ENCODE measurements at regions not wholly inside any gene's neighbourhood (a gene's known extent, or its start where the extent isn't known, plus 50 kb on each side); places are given as distances from the start of the nearest gene placed in this dataset.

GRCh38 chr7:81135324-81135723, 216.5 kb upstream of the SEMA3C start:
- Histone ChIP-seq H4K20me1 (ENCODE audit: insufficient read depth, low read length) (no peaks in the 10 kb centered on the region), H3K36me3 (ENCODE audit: insufficient read depth, low read length) (no peaks in the 10 kb centered on the region), H3K9ac (ENCODE audit: low read length) (no peak overlapping the region), H3K27me3 (ENCODE audit: insufficient read depth, low read length) (no peaks in the 10 kb centered on the region), H3K9me3 (ENCODE audit: insufficient read depth, low read depth, low read length) (no peaks in the 10 kb centered on the region), H3K27ac (ENCODE audit: low read depth, low read length) (no peak overlapping the region), H3K4me3 (ENCODE audit: insufficient read depth, low read depth, low read length) (no peak overlapping the region), H3K79me2 (ENCODE audit: insufficient read depth, low read length) (no peaks in the 10 kb centered on the region), H3K4me1 (ENCODE audit: insufficient read depth, low read length) (no peaks in the 10 kb centered on the region), H2AFZ (ENCODE audit: low read depth, low read length) (no peak overlapping the region), H3K4me2 (ENCODE audit: low read length) (no peak overlapping the region)
- peaks cover 3% of the 10 kb centered on the region for H3K36me3 Mint-ChIP-seq (ENCODE audit: low read depth, unreplicated experiment)
- H3K4me3 Mint-ChIP-seq (ENCODE audit: unreplicated experiment): no peak overlapping the region
- DNase-seq (ENCODE audit: low read depth): no peak
- H3K9me3 Mint-ChIP-seq (ENCODE audit: unreplicated experiment): peaks cover 6% of the 10 kb centered on the region
- FAIRE-seq: no peak
- no peak overlapping the region for H3K27ac Mint-ChIP-seq (ENCODE audit: unreplicated experiment)
- no peak for TF ChIP-seq EZH2 (IDR thresholded peaks at IDR 0.05; ENCODE audit: insufficient read depth, low read length)
- TF ChIP-seq, protein P1, sequence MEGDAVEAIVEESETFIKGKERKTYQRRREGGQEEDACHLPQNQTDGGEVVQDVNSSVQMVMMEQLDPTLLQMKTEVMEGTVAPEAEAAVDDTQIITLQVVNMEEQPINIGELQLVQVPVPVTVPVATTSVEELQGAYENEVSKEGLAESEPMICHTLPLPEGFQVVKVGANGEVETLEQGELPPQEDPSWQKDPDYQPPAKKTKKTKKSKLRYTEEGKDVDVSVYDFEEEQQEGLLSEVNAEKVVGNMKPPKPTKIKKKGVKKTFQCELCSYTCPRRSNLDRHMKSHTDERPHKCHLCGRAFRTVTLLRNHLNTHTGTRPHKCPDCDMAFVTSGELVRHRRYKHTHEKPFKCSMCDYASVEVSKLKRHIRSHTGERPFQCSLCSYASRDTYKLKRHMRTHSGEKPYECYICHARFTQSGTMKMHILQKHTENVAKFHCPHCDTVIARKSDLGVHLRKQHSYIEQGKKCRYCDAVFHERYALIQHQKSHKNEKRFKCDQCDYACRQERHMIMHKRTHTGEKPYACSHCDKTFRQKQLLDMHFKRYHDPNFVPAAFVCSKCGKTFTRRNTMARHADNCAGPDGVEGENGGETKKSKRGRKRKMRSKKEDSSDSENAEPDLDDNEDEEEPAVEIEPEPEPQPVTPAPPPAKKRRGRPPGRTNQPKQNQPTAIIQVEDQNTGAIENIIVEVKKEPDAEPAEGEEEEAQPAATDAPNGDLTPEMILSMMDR (IDR thresholded peaks at IDR 0.05; ENCODE audit: insufficient read depth, low read depth, low read length): no peak
- no peaks in the 10 kb centered on the region for H3K4me1 Mint-ChIP-seq (ENCODE audit: low read depth, unreplicated experiment)
- no peaks in the 10 kb centered on the region for H3K27me3 Mint-ChIP-seq (ENCODE audit: low read depth, unreplicated experiment)

DNA sequence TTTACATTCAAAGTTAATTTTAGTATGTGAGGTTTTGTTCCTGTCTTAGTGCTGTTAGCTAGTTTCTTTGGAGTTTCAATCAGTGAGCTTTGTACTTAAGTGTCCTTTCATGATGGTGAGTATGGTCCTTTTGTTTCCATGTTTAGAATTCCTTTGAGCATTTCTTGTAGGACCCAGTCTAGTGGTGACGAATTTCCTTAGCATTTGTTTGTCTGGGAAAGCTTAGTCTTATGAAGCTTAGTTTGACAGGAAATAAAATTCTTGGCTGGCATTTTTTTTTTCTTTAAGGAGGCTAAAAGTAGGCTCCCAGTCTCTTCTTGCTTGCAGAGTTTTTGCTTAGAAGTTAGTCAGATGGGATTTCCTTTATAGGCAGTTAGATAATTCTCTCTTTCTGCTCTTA, 209.2 kb upstream of the SEMA3C start:
- Mint-ChIP-seq H3K27me3 (ENCODE audit: low read depth, unreplicated experiment) (no peaks in the 10 kb centered on the region), H3K4me1 (ENCODE audit: low read depth, unreplicated experiment) (no peaks in the 10 kb centered on the region), H3K9me3 (ENCODE audit: unreplicated experiment) (peaks cover 14% of the 10 kb centered on the region), H3K36me3 (ENCODE audit: low read depth, unreplicated experiment) (no peaks in the 10 kb centered on the region), H3K4me3 (ENCODE audit: unreplicated experiment) (no peak overlapping the region), H3K27ac (ENCODE audit: unreplicated experiment) (no peak overlapping the region)
- H3K9me3 ChIP-seq (ENCODE audit: insufficient read depth, low read depth, low read length): no peaks in the 10 kb centered on the region
- H3K27ac ChIP-seq (ENCODE audit: low read depth, low read length): no peak overlapping the region
- no peaks in the 10 kb centered on the region for H3K4me1 ChIP-seq (ENCODE audit: insufficient read depth, low read length)
- no peak for FAIRE-seq
- H3K4me2 ChIP-seq (ENCODE audit: low read length): no peak overlapping the region
- no peaks in the 10 kb centered on the region for H3K79me2 ChIP-seq (ENCODE audit: insufficient read depth, low read length)
- DNase-seq (ENCODE audit: low read depth): peak; percentile 45
- H2AFZ ChIP-seq (ENCODE audit: low read depth, low read length): no peak overlapping the region
- no peaks in the 10 kb centered on the region for H3K36me3 ChIP-seq (ENCODE audit: insufficient read depth, low read length)
- no peak overlapping the region for H3K9ac ChIP-seq (ENCODE audit: low read length)
- no peaks in the 10 kb centered on the region for H4K20me1 ChIP-seq (ENCODE audit: insufficient read depth, low read length)
- no peak for TF ChIP-seq EZH2 (IDR thresholded peaks at IDR 0.05; ENCODE audit: insufficient read depth, low read length)
- TF ChIP-seq, protein P1 (IDR thresholded peaks at IDR 0.05; ENCODE audit: insufficient read depth, low read depth, low read length): no peak
- H3K4me3 ChIP-seq (ENCODE audit: insufficient read depth, low read depth, low read length): no peak overlapping the region
- no peaks in the 10 kb centered on the region for H3K27me3 ChIP-seq (ENCODE audit: insufficient read depth, low read length)

GRCh38 chr7:81120803-81121202, 202.0 kb upstream of the SEMA3C start:
- Histone ChIP-seq H3K9ac (ENCODE audit: low read length) (no peak overlapping the region), H3K9me3 (ENCODE audit: insufficient read depth, low read depth, low read length) (no peaks in the 10 kb centered on the region), H3K4me2 (ENCODE audit: low read length) (no peak overlapping the region), H3K79me2 (ENCODE audit: insufficient read depth, low read length) (no peaks in the 10 kb centered on the region), H3K4me1 (ENCODE audit: insufficient read depth, low read length) (no peaks in the 10 kb centered on the region), H2AFZ (ENCODE audit: low read depth, low read length) (no peak overlapping the region), H3K27me3 (ENCODE audit: insufficient read depth, low read length) (no peaks in the 10 kb centered on the region), H4K20me1 (ENCODE audit: insufficient read depth, low read length) (no peaks in the 10 kb centered on the region), H3K27ac (ENCODE audit: low read depth, low read length) (no peak overlapping the region), H3K36me3 (ENCODE audit: insufficient read depth, low read length) (no peaks in the 10 kb centered on the region), H3K4me3 (ENCODE audit: insufficient read depth, low read depth, low read length) (no peak overlapping the region)
- no peaks in the 10 kb centered on the region for H3K36me3 Mint-ChIP-seq (ENCODE audit: low read depth, unreplicated experiment)
- no peak for FAIRE-seq
- no peak overlapping the region for H3K27ac Mint-ChIP-seq (ENCODE audit: unreplicated experiment)
- TF ChIP-seq, protein P1 (IDR thresholded peaks at IDR 0.05; ENCODE audit: insufficient read depth, low read depth, low read length): no peak
- peaks cover 5% of the 10 kb centered on the region for H3K4me1 Mint-ChIP-seq (ENCODE audit: low read depth, unreplicated experiment)
- no peaks in the 10 kb centered on the region for H3K9me3 Mint-ChIP-seq (ENCODE audit: unreplicated experiment)
- no peak overlapping the region for H3K4me3 Mint-ChIP-seq (ENCODE audit: unreplicated experiment)
- H3K27me3 Mint-ChIP-seq (ENCODE audit: low read depth, unreplicated experiment): no peaks in the 10 kb centered on the region
- DNase-seq (ENCODE audit: low read depth): no peak

All from astrocyte (in vitro differentiated cells and primary cell).